HL-60 (cell line): ENCODE measurements at regions not wholly inside any gene's neighbourhood (a gene's known extent, or its start where the extent isn't known, plus 50 kb on each side); places are given as distances from the start of the nearest gene placed in this dataset.

ENCODE experiments used
- DNase-seq, 2 experiments: peaks; one replicate each; pipeline ENCODE4 v3.0.0-alpha.2; 2010 to 2020; ENCODE audit warnings: low read depth in 1 of 2, low spot score in 1 of 2
- H3K27ac ChIP-seq: fragments of 250-450 bp; sonication (Bioruptor Pico); replicated peaks from 2 replicates; pipeline ENCODE4 v1.5.1; 2020; ENCODE audit warnings: mild to moderate bottlenecking, moderate library complexity
- H3K27me3 ChIP-seq: fragments of 250-450 bp; sonication (Bioruptor Pico); 2 replicates; pipeline ENCODE4 v1.5.1; 2021; ENCODE audit warnings: mild to moderate bottlenecking, moderate library complexity; ENCODE audit not compliant: insufficient read depth, poor library complexity, severe bottlenecking
- H3K4me3 ChIP-seq: replicated peaks from 2 replicates; pipeline ENCODE4 v1.5.1; 2011; ENCODE audit warnings: mild to moderate bottlenecking, control low read depth, low read length; ENCODE audit not compliant: insufficient read depth
- GABPA ChIP-seq: IDR thresholded peaks from 2 replicates; pipeline ENCODE4 v1.6.1; 2012; ENCODE audit warnings: low read depth
- POLR2AphosphoS5 ChIP-seq: IDR thresholded peaks from 2 replicates; pipeline ENCODE4 v1.6.1; 2012; ENCODE audit warnings: low read depth
- SPI1 ChIP-seq: IDR thresholded peaks from 2 replicates; pipeline ENCODE4 v1.6.1; 2012; ENCODE audit warnings: low read depth, mild to moderate bottlenecking, borderline replicate concordance
- TF ChIP-seq, protein P1 (sequence below): IDR thresholded peaks from 2 replicates; pipeline ENCODE4 v1.6.1; 2012; ENCODE audit warnings: low read depth; ENCODE audit not compliant: insufficient replicate concordance
- TF ChIP-seq, protein P2 (sequence below): IDR thresholded peaks from one replicate; pipeline ENCODE4 v1.5.1; 2011; ENCODE audit warnings: low read length, control low read depth, inconsistent platforms; ENCODE audit not compliant: insufficient read depth

- H3K27me3 ChIP-seq = no peaks in the 10 kb centered on the region
- no peak overlapping the region for H3K27ac ChIP-seq
- no peak overlapping the region for H3K4me3 ChIP-seq
- TF ChIP-seq POLR2AphosphoS5 (no peak), GABPA (no peak), SPI1 (no peak)
- TF ChIP-seq, protein P1, sequence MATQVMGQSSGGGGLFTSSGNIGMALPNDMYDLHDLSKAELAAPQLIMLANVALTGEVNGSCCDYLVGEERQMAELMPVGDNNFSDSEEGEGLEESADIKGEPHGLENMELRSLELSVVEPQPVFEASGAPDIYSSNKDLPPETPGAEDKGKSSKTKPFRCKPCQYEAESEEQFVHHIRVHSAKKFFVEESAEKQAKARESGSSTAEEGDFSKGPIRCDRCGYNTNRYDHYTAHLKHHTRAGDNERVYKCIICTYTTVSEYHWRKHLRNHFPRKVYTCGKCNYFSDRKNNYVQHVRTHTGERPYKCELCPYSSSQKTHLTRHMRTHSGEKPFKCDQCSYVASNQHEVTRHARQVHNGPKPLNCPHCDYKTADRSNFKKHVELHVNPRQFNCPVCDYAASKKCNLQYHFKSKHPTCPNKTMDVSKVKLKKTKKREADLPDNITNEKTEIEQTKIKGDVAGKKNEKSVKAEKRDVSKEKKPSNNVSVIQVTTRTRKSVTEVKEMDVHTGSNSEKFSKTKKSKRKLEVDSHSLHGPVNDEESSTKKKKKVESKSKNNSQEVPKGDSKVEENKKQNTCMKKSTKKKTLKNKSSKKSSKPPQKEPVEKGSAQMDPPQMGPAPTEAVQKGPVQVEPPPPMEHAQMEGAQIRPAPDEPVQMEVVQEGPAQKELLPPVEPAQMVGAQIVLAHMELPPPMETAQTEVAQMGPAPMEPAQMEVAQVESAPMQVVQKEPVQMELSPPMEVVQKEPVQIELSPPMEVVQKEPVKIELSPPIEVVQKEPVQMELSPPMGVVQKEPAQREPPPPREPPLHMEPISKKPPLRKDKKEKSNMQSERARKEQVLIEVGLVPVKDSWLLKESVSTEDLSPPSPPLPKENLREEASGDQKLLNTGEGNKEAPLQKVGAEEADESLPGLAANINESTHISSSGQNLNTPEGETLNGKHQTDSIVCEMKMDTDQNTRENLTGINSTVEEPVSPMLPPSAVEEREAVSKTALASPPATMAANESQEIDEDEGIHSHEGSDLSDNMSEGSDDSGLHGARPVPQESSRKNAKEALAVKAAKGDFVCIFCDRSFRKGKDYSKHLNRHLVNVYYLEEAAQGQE = no peak
- TF ChIP-seq, protein P2, sequence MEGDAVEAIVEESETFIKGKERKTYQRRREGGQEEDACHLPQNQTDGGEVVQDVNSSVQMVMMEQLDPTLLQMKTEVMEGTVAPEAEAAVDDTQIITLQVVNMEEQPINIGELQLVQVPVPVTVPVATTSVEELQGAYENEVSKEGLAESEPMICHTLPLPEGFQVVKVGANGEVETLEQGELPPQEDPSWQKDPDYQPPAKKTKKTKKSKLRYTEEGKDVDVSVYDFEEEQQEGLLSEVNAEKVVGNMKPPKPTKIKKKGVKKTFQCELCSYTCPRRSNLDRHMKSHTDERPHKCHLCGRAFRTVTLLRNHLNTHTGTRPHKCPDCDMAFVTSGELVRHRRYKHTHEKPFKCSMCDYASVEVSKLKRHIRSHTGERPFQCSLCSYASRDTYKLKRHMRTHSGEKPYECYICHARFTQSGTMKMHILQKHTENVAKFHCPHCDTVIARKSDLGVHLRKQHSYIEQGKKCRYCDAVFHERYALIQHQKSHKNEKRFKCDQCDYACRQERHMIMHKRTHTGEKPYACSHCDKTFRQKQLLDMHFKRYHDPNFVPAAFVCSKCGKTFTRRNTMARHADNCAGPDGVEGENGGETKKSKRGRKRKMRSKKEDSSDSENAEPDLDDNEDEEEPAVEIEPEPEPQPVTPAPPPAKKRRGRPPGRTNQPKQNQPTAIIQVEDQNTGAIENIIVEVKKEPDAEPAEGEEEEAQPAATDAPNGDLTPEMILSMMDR = no peak
- no peak for DNase-seq
Measured at GRCh38 chr21:28747464-28747863, 245.2 kb downstream of the LTN1 start.

DNA sequence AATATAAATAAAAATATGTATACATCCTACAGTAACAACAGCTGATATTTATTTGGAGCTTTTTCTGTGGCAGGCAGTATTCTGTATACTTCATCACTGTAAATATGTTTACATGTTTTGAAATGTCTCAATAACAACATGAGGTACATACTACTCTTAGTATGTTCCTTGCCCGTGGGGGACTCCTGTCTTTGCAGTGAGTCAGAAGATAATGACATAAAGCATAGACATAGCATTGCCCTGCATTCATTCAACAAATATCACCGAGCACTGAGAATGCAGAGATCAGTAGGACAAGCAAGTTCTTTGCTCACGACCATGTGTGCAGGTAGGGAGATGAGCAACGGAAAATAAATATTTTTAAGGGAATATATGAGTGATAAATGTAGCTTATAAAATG lies 246.5 kb downstream of the LTN1 start:
- Histone ChIP-seq H3K27me3 (no peaks in the 10 kb centered on the region), H3K27ac (no peak overlapping the region), H3K4me3 (no peak overlapping the region)
- DNase-seq = no peak
- TF ChIP-seq, protein P1 = no peak
- TF ChIP-seq POLR2AphosphoS5 (no peak), SPI1 (no peak), GABPA (no peak)
- TF ChIP-seq, protein P2 = no peak

- Histone ChIP-seq H3K4me3 (peak overlapping the region; percentile 40), H3K27ac (no peak overlapping the region), H3K27me3 (no peaks in the 10 kb centered on the region)
- TF ChIP-seq, protein P2 = peak; percentile 90
- no peak for TF ChIP-seq GABPA
- TF ChIP-seq, protein P1 = no peak
- 0 out of 2 replicates have a peak, but pooled peaks have one; percentile 7 for TF ChIP-seq SPI1
- no peak for TF ChIP-seq POLR2AphosphoS5
- DNase-seq = peak; percentile 63 to 77
Measured at GRCh38 chr21:28745131-28746016, 247.3 kb downstream of the LTN1 start.
